ENCODE measurements at regions not wholly inside any gene's neighbourhood (a gene's known extent, or its start where the extent isn't known, plus 50 kb on each side); places are given as distances from the start of the nearest gene placed in this dataset.
"Not testable (repeated sequence)": the region's sequence is repeated elsewhere in the genome, so short reads cannot be mapped to it uniquely, and the experiment has no call there.

DNA sequence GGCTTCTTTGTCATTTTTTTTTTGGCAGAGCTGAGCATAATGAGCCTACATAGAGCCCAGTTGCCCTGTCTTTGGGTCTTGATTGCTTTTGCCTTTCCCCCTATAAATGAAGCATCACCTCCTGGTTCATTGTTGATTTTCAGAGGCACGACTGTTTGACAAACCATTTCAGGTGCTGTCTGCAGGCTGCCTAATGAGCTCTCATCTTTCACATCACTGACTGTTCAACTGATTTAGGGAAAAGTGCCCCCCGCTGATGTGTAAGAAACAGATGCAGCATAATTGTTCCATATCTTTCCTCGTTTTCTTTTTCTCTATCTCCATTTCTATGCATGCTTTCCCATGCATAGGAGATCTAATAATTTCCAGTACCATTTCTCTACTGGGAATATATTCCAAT is 338.6 kb downstream of the TMEM38B start:
- H3K4me3 ChIP-seq: no peak overlapping the region
- no peaks in the 10 kb centered on the region for H3K27me3 ChIP-seq
- no peak for DNase-seq
- no peak overlapping the region for H3K27ac ChIP-seq
- no peaks in the 10 kb centered on the region for H3K9me3 ChIP-seq
- TF ChIP-seq, protein P1, sequence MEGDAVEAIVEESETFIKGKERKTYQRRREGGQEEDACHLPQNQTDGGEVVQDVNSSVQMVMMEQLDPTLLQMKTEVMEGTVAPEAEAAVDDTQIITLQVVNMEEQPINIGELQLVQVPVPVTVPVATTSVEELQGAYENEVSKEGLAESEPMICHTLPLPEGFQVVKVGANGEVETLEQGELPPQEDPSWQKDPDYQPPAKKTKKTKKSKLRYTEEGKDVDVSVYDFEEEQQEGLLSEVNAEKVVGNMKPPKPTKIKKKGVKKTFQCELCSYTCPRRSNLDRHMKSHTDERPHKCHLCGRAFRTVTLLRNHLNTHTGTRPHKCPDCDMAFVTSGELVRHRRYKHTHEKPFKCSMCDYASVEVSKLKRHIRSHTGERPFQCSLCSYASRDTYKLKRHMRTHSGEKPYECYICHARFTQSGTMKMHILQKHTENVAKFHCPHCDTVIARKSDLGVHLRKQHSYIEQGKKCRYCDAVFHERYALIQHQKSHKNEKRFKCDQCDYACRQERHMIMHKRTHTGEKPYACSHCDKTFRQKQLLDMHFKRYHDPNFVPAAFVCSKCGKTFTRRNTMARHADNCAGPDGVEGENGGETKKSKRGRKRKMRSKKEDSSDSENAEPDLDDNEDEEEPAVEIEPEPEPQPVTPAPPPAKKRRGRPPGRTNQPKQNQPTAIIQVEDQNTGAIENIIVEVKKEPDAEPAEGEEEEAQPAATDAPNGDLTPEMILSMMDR (IDR thresholded peaks at IDR 0.05): no peak
- TF ChIP-seq POLR2A (IDR thresholded peaks at IDR 0.05): no peak
- no peaks in the 10 kb centered on the region for H3K4me1 ChIP-seq
- no peaks in the 10 kb centered on the region for H3K36me3 ChIP-seq

DNA sequence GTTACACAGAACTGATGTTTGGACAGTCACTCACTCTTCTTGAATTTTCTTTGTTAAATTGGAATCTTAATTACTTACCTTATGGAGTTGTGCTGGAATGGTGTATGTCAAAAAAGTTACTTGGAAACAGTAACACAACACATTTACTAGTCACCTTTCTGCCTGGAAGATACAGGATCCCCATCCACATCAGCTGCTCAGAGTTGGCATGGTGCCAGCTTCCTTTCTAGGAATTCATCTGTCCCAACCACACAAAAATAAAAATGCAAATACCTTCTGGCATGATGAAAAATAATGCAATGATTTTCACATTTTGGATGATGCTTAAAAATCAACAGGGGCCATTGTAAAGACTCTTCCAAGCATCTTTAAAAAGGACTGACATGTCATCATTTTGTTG is 341.5 kb downstream of the TMEM38B start:
- Histone ChIP-seq H3K36me3 (no peaks in the 10 kb centered on the region), H3K4me1 (no peaks in the 10 kb centered on the region), H3K27me3 (no peaks in the 10 kb centered on the region), H3K9me3 (no peaks in the 10 kb centered on the region), H3K4me3 (no peak overlapping the region), H3K27ac (no peak overlapping the region)
- no peak for TF ChIP-seq POLR2A (IDR thresholded peaks at IDR 0.05)
- TF ChIP-seq, protein P1 (IDR thresholded peaks at IDR 0.05): no peak
- DNase-seq: no peak

DNA sequence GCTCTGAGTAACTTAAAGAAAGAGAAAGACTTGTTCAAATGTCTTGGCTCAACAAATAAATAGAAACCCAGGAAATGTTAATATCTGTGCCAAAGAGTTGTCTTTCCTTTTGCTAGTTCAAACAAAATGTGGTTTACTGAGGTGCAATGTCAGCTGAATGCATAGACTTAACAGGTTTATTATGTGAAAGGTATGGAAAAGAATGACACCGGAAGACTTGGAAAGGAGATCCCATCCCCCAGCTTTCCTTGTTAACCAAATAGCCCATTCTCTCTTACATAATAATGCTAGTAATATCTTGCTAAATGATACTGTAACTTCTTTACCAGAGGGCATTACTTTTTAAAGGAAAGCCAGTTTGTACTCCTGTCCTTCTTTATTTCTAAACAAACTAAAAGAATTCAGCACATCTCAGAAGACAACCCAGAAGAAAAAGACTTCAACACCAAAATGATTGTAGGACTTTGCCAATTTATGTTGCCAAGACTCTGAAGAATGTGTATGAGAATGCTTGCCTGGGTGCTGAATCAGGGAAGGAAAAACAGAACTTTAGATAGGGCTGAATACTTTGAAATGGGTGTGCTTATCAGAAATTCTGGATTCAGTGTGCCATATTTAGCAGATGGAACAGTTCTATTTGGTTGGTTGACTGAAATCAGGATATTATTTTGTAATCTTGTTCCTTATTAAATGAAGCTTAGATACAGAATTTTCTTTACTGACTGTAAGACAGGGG is 344.1 kb downstream of the TMEM38B start:
- Histone ChIP-seq H3K4me3 (no peak overlapping the region), H3K4me1 (no peaks in the 10 kb centered on the region)
- TF ChIP-seq, protein P1 (IDR thresholded peaks at IDR 0.05): no peak
- no peak for TF ChIP-seq POLR2A (IDR thresholded peaks at IDR 0.05)

DNA sequence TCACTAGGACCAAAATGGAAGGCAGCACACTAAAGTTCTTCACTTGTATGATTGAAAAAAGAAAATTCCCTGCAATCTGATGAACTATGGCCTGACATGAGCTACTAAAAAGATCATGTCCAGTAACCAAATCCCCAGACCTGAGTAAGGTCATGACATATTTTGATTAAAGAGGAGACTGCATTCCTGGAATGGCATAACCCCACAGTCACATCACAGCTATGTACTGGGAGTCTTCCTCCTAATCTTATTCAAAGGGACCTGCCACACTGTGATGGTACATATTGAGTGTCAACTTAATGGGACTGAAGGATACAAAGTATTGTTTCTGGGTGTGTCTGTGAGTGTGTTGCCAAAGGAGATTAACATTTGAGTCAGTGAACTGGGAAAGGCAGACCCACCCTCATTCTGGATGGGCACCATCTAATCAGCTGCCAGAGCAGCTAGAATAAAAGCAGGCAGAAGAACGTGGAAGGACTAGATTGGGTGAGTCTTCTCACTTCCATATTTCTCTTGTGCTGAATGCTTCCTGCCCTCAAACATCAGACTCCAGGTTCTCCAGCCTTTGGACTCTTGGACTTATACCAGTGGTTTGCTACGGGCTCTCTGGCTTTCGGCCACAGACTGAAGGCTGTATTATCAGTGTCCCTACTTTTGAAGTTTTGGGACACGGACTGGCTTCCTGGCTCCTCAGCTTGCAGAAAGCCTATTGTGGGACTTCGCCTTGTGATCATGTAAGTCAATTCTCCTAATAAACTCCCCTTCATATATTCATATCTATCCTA is 345.0 kb downstream of the TMEM38B start:
- TF ChIP-seq POLR2A (IDR thresholded peaks at IDR 0.05): no peak
- TF ChIP-seq, protein P1 (IDR thresholded peaks at IDR 0.05): no peak
- no peaks in the 10 kb centered on the region for H3K27me3 ChIP-seq
- no peak for DNase-seq
- H3K9me3 ChIP-seq: no peaks in the 10 kb centered on the region
- H3K36me3 ChIP-seq: no peaks in the 10 kb centered on the region
- H3K4me1 ChIP-seq: no peaks in the 10 kb centered on the region
- no peak overlapping the region for H3K4me3 ChIP-seq
- no peak overlapping the region for H3K27ac ChIP-seq

More for the DNA sequence above, 344.1 kb downstream of the TMEM38B start:
- DNase-seq: no peak
- H3K9me3 ChIP-seq: no peaks in the 10 kb centered on the region
- H3K27ac ChIP-seq: no peak overlapping the region
- no peaks in the 10 kb centered on the region for H3K36me3 ChIP-seq
- H3K27me3 ChIP-seq: no peaks in the 10 kb centered on the region

DNA sequence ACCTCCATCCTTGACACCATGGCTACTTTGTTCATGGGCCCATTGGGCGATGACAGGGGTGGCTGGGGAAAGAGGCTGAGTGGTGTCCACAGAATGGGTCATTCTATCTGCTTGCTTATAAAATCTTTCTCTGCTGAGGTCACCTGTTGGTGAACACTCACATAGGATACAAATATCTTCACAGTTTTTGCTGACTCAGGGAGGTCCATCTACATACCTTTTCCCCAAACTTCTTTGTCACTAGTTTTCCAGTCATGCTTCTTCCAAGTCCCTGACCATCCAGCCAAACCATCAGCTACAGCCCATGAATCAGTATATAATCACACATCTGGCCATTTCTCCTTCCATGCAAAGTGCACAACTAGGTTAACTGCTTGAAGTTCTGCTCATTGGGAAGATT is 347.6 kb downstream of the TMEM38B start:
- not testable (repeated sequence) for H3K4me1 ChIP-seq, H3K27ac ChIP-seq, H3K9me3 ChIP-seq, H3K36me3 ChIP-seq, H3K27me3 ChIP-seq, H3K4me3 ChIP-seq, DNase-seq

DNA sequence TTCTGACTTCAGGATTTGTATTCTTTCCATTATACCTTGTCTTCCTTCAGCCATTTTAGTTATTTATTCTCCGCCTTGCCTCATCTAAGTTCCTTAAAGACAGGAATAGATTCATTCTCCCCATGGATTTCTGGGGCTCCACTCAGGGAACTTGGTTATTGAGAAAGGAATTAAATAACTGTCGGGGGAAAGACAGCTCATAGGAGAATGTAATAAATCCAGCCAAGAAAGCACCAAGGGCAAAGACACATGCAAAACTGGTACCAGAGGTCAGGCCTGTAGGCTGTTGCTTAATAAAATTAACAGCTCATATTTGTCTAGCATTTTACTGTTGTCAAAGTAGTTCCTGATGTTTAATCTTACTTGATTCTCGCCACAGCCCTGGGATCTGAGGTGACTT is 357.2 kb downstream of the TMEM38B start:
- Histone ChIP-seq H3K4me3 (no peak overlapping the region), H3K9me3 (no peaks in the 10 kb centered on the region), H3K27me3 (no peaks in the 10 kb centered on the region), H3K27ac (no peak overlapping the region), H3K4me1 (no peaks in the 10 kb centered on the region), H3K36me3 (no peaks in the 10 kb centered on the region)
- TF ChIP-seq, protein P1 (IDR thresholded peaks at IDR 0.05): no peak
- TF ChIP-seq POLR2A (IDR thresholded peaks at IDR 0.05): no peak
- DNase-seq: no peak

Data from Peyer's patch (tissue), 4 donors.